SK-N-SH treated with all-trans-retinoic acid at 6 μM for 48 hours (cell line): ENCODE measurements at regions not wholly inside any gene's neighbourhood (a gene's known extent, or its start where the extent isn't known, plus 50 kb on each side); places are given as distances from the start of the nearest gene placed in this dataset.

ENCODE experiments used
- ATAC-seq: fragments of 200-7000 bp; cut with Tn5 transposase; 3 replicates; pipeline ENCODE4 v1.9.1; 2020; ENCODE audit warnings: mild to moderate bottlenecking, moderate library complexity
- ARNTL ChIP-seq: fragments of 450-650 bp; formaldehyde crosslinking; IDR thresholded peaks from 2 replicates; pipeline ENCODE4 v1.5.0; 2020; ENCODE audit warnings: low read depth, mild to moderate bottlenecking, moderate library complexity, borderline replicate concordance
- BACH2 ChIP-seq: fragments of 250-450 bp; sonication (Bioruptor Pico); IDR thresholded peaks from 2 replicates; pipeline ENCODE4 v1.9.0; 2021; ENCODE audit warnings: mild to moderate bottlenecking, borderline replicate concordance
- CREB5 ChIP-seq: fragments of 250-450 bp; sonication (Bioruptor Pico); IDR thresholded peaks from 2 replicates; pipeline ENCODE4 v1.5.1; 2020; ENCODE audit warnings: low read depth, mild to moderate bottlenecking, moderate library complexity
- CSDC2 ChIP-seq: fragments of 250-450 bp; sonication (Bioruptor Pico); IDR thresholded peaks from 2 replicates; pipeline ENCODE4 v1.5.0; 2020; ENCODE audit warnings: mild to moderate bottlenecking, moderate library complexity
- CSRNP3 ChIP-seq: fragments of 250-450 bp; sonication (Bioruptor Pico); IDR thresholded peaks from 2 replicates; pipeline ENCODE4 v1.5.1; 2021; ENCODE audit warnings: mild to moderate bottlenecking, moderate library complexity
- ESRRG ChIP-seq: fragments of 250-450 bp; sonication (Bioruptor Pico); IDR thresholded peaks from 2 replicates; pipeline ENCODE4 v1.6.1; 2021; ENCODE audit warnings: mild to moderate bottlenecking
- GLIS3 ChIP-seq: fragments of 250-450 bp; sonication (Bioruptor Pico); IDR thresholded peaks from 2 replicates; pipeline ENCODE4 v1.5.0; 2020; ENCODE audit warnings: mild to moderate bottlenecking, moderate library complexity
- ISL1 ChIP-seq: fragments of 250-450 bp; sonication (Bioruptor Pico); IDR thresholded peaks from 2 replicates; pipeline ENCODE4 v2.1.2; 2022; ENCODE audit warnings: mild to moderate bottlenecking, moderate library complexity
- OSR1 ChIP-seq: fragments of 250-450 bp; sonication (Bioruptor Pico); IDR thresholded peaks from 2 replicates; pipeline ENCODE4 v1.8.0; 2022; ENCODE audit warnings: moderate library complexity, mild to moderate bottlenecking, inconsistent platforms
- PATZ1 ChIP-seq: fragments of 250-450 bp; sonication (Bioruptor Pico); IDR thresholded peaks from 2 replicates; pipeline ENCODE4 v1.8.0; 2020; ENCODE audit warnings: mild to moderate bottlenecking, moderate library complexity, borderline replicate concordance
- POU6F1 ChIP-seq: fragments of 250-450 bp; sonication (Bioruptor Pico); IDR thresholded peaks from 2 replicates; pipeline ENCODE4 v1.8.0; 2021; ENCODE audit warnings: low read depth, mild to moderate bottlenecking, moderate library complexity, borderline replicate concordance
- PPARA ChIP-seq: fragments of 250-450 bp; sonication (Bioruptor Pico); IDR thresholded peaks from 2 replicates; pipeline ENCODE4 v1.5.0; 2020; ENCODE audit warnings: mild to moderate bottlenecking, borderline replicate concordance
- RARB ChIP-seq: fragments of 250-450 bp; sonication (Bioruptor Pico); IDR thresholded peaks from 2 replicates; pipeline ENCODE4 v1.8.0; 2021; ENCODE audit warnings: mild to moderate bottlenecking, moderate library complexity
- SNAI2 ChIP-seq: fragments of 250-450 bp; sonication (Bioruptor Pico); IDR thresholded peaks from 2 replicates; pipeline ENCODE4 v1.5.0; 2020; ENCODE audit warnings: mild to moderate bottlenecking, moderate library complexity
- TCF4 ChIP-seq: fragments of 250-450 bp; sonication (Bioruptor Pico); IDR thresholded peaks from 2 replicates; pipeline ENCODE4 v1.8.0; 2021; ENCODE audit warnings: mild to moderate bottlenecking, moderate library complexity, borderline replicate concordance
- TOX ChIP-seq: fragments of 250-450 bp; sonication (Bioruptor Pico); IDR thresholded peaks from 2 replicates; pipeline ENCODE4 v1.8.0; 2021; ENCODE audit warnings: mild to moderate bottlenecking, moderate library complexity, borderline replicate concordance
- TSHZ2 ChIP-seq: fragments of 250-450 bp; sonication (Bioruptor Pico); IDR thresholded peaks from 2 replicates; pipeline ENCODE4 v1.5.0; 2020; ENCODE audit warnings: mild to moderate bottlenecking, moderate library complexity
- ZC3H10 ChIP-seq: fragments of 250-450 bp; sonication (Bioruptor Pico); IDR thresholded peaks from 2 replicates; pipeline ENCODE4 v1.5.1; 2021; ENCODE audit warnings: mild to moderate bottlenecking, moderate library complexity
- ZFP3 ChIP-seq: fragments of 250-450 bp; sonication (Bioruptor Pico); IDR thresholded peaks from 2 replicates; pipeline ENCODE4 v1.5.0; 2020; ENCODE audit warnings: mild to moderate bottlenecking, moderate library complexity
- ZFP30 ChIP-seq: fragments of 450-650 bp; formaldehyde crosslinking; IDR thresholded peaks from 2 replicates; pipeline ENCODE4 v1.5.0; 2022; ENCODE audit warnings: mild to moderate bottlenecking, moderate library complexity
- ZNF565 ChIP-seq: fragments of 450-650 bp; formaldehyde crosslinking; conservative IDR thresholded peaks from 2 replicates; pipeline ENCODE4 v1.5.0; 2020; ENCODE audit warnings: low read depth, mild to moderate bottlenecking, moderate library complexity
- ZNF70 ChIP-seq: fragments of 450-650 bp; formaldehyde crosslinking; IDR thresholded peaks from 2 replicates; pipeline ENCODE4 v1.5.0; 2020; ENCODE audit warnings: mild to moderate bottlenecking, moderate library complexity
- ZNF8 ChIP-seq: fragments of 450-650 bp; formaldehyde crosslinking; IDR thresholded peaks from 2 replicates; pipeline ENCODE4 v1.5.0; 2020; ENCODE audit warnings: mild to moderate bottlenecking, moderate library complexity

- TF ChIP-seq TOX (CRISPR knock-in tag) (no peak), BACH2 (no peak), ZFP30 (CRISPR knock-in tag) (no peak), ZC3H10 (CRISPR knock-in tag) (no peak), ARNTL (CRISPR knock-in tag) (no peak), ISL1 (CRISPR knock-in tag) (no peak), CREB5 (CRISPR knock-in tag) (no peak), OSR1 (CRISPR knock-in tag) (no peak), CSRNP3 (CRISPR knock-in tag) (no peak), ESRRG (CRISPR knock-in tag) (no peak), TCF4 (no peak), POU6F1 (CRISPR knock-in tag) (no peak), ZNF70 (CRISPR knock-in tag) (no peak), TSHZ2 (CRISPR knock-in tag) (no peak), GLIS3 (CRISPR knock-in tag) (no peak), RARB (CRISPR knock-in tag) (no peak), ZFP3 (CRISPR knock-in tag) (no peak), ZNF565 (CRISPR knock-in tag) (no peak), ZNF8 (CRISPR knock-in tag) (no peak), PPARA (CRISPR knock-in tag) (no peak)
- no peak for ATAC-seq
Observed at GRCh38 chr10:42973870-42974692, 102.8 kb upstream of the RET start.

- TF ChIP-seq TCF4 (no peak), BACH2 (no peak), ZFP3 (CRISPR knock-in tag) (no peak), ZNF565 (CRISPR knock-in tag) (no peak), ARNTL (CRISPR knock-in tag) (no peak), TOX (CRISPR knock-in tag) (no peak), ZNF8 (CRISPR knock-in tag) (no peak), ZC3H10 (CRISPR knock-in tag) (no peak), ISL1 (CRISPR knock-in tag) (no peak), POU6F1 (CRISPR knock-in tag) (no peak), CSDC2 (CRISPR knock-in tag) (no peak), ZFP30 (CRISPR knock-in tag) (no peak), PPARA (CRISPR knock-in tag) (no peak), ZNF70 (CRISPR knock-in tag) (no peak), OSR1 (CRISPR knock-in tag) (no peak), PATZ1 (no peak), SNAI2 (no peak), CSRNP3 (CRISPR knock-in tag) (no peak), GLIS3 (CRISPR knock-in tag) (no peak), RARB (CRISPR knock-in tag) (no peak)
- no peak for ATAC-seq
Observed at GRCh38 chr10:42974693-42975002, 102.2 kb upstream of the RET start.
